B cell (primary cell): ENCODE measurements at regions not wholly inside any gene's neighbourhood (a gene's known extent, or its start where the extent isn't known, plus 50 kb on each side); places are given as distances from the start of the nearest gene placed in this dataset.

Experiments
- ATAC-seq: fragments of 200-7000 bp; cut with Tn5 transposase; one replicate; pipeline ENCODE4 v1.10.0; 2021; ENCODE audit warnings: low read depth, mild to moderate bottlenecking, moderate number of reproducible peaks, moderate library complexity
- CTCF ChIA-PET: fragments of 350-600 bp; sonication (Branson Sonifier 250); formaldehyde crosslinking; loops from one replicate; lab custom pipeline; 2021; ENCODE audit warnings: antibody characterized with exemption, inconsistent platforms; lab: Charles Lee
- POLR2A ChIA-PET: fragments of 350-600 bp; sonication (Branson Sonifier 250); formaldehyde crosslinking; loops from one replicate; lab custom pipeline; 2021; ENCODE audit warnings: antibody characterized with exemption; lab: Charles Lee
- DNase-seq: peaks from one replicate; pipeline ENCODE4 v3.0.0; 2013
- H2AFZ ChIP-seq: 2 replicates; pipeline ENCODE4 v1.6.1; 2012; ENCODE audit warnings: mild to moderate bottlenecking, low read depth, low read length; ENCODE audit not compliant: insufficient read depth, poor library complexity, severe bottlenecking
- H3K27ac ChIP-seq, 2 donors: 1 replicate in 1 of 2; 2 replicates in 1 of 2; pipeline ENCODE4 v1.5.1; 2012 to 2013; ENCODE audit warnings: low read length in 2 of 2, mild to moderate bottlenecking in 2 of 2, moderate library complexity in 1 of 2
- H3K27me3 ChIP-seq, 4 experiments: fragments of 200-600 bp in 1 of 4; sonication (generic) in 1 of 4; replicated peaks in 1 of 4; 1 replicate in 2 of 4; 2 replicates in 2 of 4; pipeline versions ENCODE4 v1.6.1 to v1.7.0; 2013 to 2016; ENCODE audit warnings: low read length in 3 of 4, mild to moderate bottlenecking in 2 of 4, mixed read lengths in 1 of 4, moderate library complexity in 1 of 4; ENCODE audit not compliant: insufficient read depth in 4 of 4, control insufficient read depth in 3 of 4; ENCODE audit errors: control extremely low read depth in 1 of 4
- H3K36me3 ChIP-seq, 2 experiments: replicated peaks in 1 of 2; 1 replicate in 1 of 2; 2 replicates in 1 of 2; pipeline versions ENCODE4 v1.6.1 to v1.7.1; 2013; ENCODE audit warnings: low read length in 1 of 2; ENCODE audit not compliant: insufficient read depth in 2 of 2, control insufficient read depth in 1 of 2; ENCODE audit errors: control extremely low read depth in 1 of 2, extremely low read depth in 1 of 2
- H3K4me1 ChIP-seq, 2 donors: fragments of 200-600 bp in 1 of 2; sonication (generic) in 1 of 2; 1 replicate in 1 of 2; 2 replicates in 1 of 2; pipeline versions ENCODE4 v1.5.1 to v1.6.1; 2013 to 2017; ENCODE audit warnings: low read length in 2 of 2; ENCODE audit not compliant: control insufficient read depth in 2 of 2, insufficient read depth in 2 of 2
- H3K4me2 ChIP-seq: replicated peaks from 2 replicates; pipeline ENCODE3; 2012; ENCODE audit warnings: mild to moderate bottlenecking, low read depth, low read length; ENCODE audit not compliant: poor library complexity, severe bottlenecking
- H3K4me3 ChIP-seq, 5 experiments: fragments of 200-600 bp in 1 of 5; sonication (generic) in 1 of 5; 1 replicate in 3 of 5; 2 replicates in 2 of 5; pipeline versions ENCODE4 v1.5.1 to v1.7.0; 2011 to 2016; ENCODE audit warnings: low read length in 4 of 5, mild to moderate bottlenecking in 4 of 5, low read depth in 2 of 5, control low read depth in 1 of 5, moderate library complexity in 1 of 5; ENCODE audit not compliant: insufficient read depth in 1 of 5; ENCODE audit errors: control extremely low read depth in 1 of 5, extremely low read depth in 1 of 5
- H3K79me2 ChIP-seq: fragments of 200-600 bp; sonication (generic); one replicate; pipeline ENCODE4 v1.6.0; 2016; ENCODE audit warnings: low read length; ENCODE audit not compliant: control insufficient read depth, insufficient read depth
- H3K9ac ChIP-seq: fragments of 200-600 bp; sonication (generic); 2 replicates; pipeline ENCODE4 v1.6.1; 2017; ENCODE audit warnings: mild to moderate bottlenecking, low read length, moderate library complexity
- H3K9me3 ChIP-seq, 3 donors: one replicate each; pipeline versions ENCODE4 v1.6.1 to v1.7.1; 2013; ENCODE audit warnings: low read length in 2 of 3; ENCODE audit not compliant: control insufficient read depth in 2 of 3, insufficient read depth in 1 of 3; ENCODE audit errors: control extremely low read depth in 1 of 3
- H4K20me1 ChIP-seq: 2 replicates; pipeline ENCODE4 v1.6.0; 2012; ENCODE audit warnings: mild to moderate bottlenecking, low read length; ENCODE audit not compliant: insufficient read depth, control insufficient read depth, poor library complexity, severe bottlenecking
- H3K27ac Mint-ChIP-seq: one replicate; pipeline ENCODE4 v1.8.0; 2021; ENCODE audit warnings: mixed read lengths
- H3K27me3 Mint-ChIP-seq: one replicate; pipeline ENCODE4 v1.8.0; 2021; ENCODE audit warnings: mixed read lengths
- H3K4me1 Mint-ChIP-seq: one replicate; pipeline ENCODE4 v1.8.0; 2021; ENCODE audit warnings: mixed read lengths
- H3K4me3 Mint-ChIP-seq: one replicate; pipeline ENCODE4 v1.8.0; 2021; ENCODE audit warnings: mixed read lengths
- H3K9me3 Mint-ChIP-seq: one replicate; pipeline ENCODE4 v1.8.0; 2022; ENCODE audit warnings: mixed read lengths; ENCODE audit not compliant: insufficient read depth
- CTCF ChIP-seq: fragments of 200-600 bp; IDR thresholded peaks from one replicate; pipeline ENCODE4 v1.8.0; 2022; ENCODE audit warnings: antibody characterized with exemption, mild to moderate bottlenecking
- EZH2 ChIP-seq: IDR thresholded peaks from 2 replicates; pipeline ENCODE4 v1.6.1; 2012; ENCODE audit warnings: borderline replicate concordance, low read depth, mild to moderate bottlenecking, moderate library complexity, low read length; ENCODE audit not compliant: insufficient read depth, poor library complexity, severe bottlenecking
- intact Hi-C: fragments of 100-400 bp; cut with micrococcal nuclease; formaldehyde crosslinking; loops from one replicate; pipeline ENCODE4 v1.10.0; 2022

- no peaks in the 10 kb centered on the region for H3K9me3 Mint-ChIP-seq
- CTCF ChIA-PET, result interaction anchor here (1.9 to 2.4 kb wide), 2 partner anchors 9 to 12 kb away, joined by 5 to 8 read pairs; no protein-coding TSS in a partner anchor
- no peaks in the 10 kb centered on the region for H4K20me1 ChIP-seq
Observed at GRCh38 chr4:53697016-53697685, 105.9 kb upstream of the LNX1 start.

More at GRCh38 chr4:53697016-53697685, 105.9 kb upstream of the LNX1 start:
- Histone ChIP-seq H3K36me3 (no peaks in the 10 kb centered on the region), H3K9ac (no peak overlapping the region), H3K4me3 (no peak overlapping the region), H2AFZ (no peak overlapping the region), H3K4me1 (peaks cover 2 to 12% of the 10 kb centered on the region in 2 donors), H3K27ac (no peak overlapping the region), H3K4me2 (no peak overlapping the region), H3K79me2 (no peaks in the 10 kb centered on the region), H3K27me3 (no peaks in the 10 kb centered on the region), H3K9me3 (peaks cover 0 to 7% (median 0%) of the 10 kb centered on the region in 3 donors)
- POLR2A ChIA-PET, result interaction anchor here (0.7 kb wide), 1 partner anchor 27 kb away, joined by 4 read pairs; no protein-coding TSS in a partner anchor
- H3K4me1 Mint-ChIP-seq, result peaks cover 17% of the 10 kb centered on the region
- no peak for TF ChIP-seq EZH2
- no peak for TF ChIP-seq CTCF
- no peak overlapping the region for H3K4me3 Mint-ChIP-seq
- intact Hi-C loops, result no loop called here
- H3K27me3 Mint-ChIP-seq, result no peaks in the 10 kb centered on the region
- DNase-seq, result no peak
- no peak overlapping the region for H3K27ac Mint-ChIP-seq
- ATAC-seq, result no peak
